ENCODE measurements at regions not wholly inside any gene's neighbourhood (a gene's known extent, or its start where the extent isn't known, plus 50 kb on each side); places are given as distances from the start of the nearest gene placed in this dataset.

DNA sequence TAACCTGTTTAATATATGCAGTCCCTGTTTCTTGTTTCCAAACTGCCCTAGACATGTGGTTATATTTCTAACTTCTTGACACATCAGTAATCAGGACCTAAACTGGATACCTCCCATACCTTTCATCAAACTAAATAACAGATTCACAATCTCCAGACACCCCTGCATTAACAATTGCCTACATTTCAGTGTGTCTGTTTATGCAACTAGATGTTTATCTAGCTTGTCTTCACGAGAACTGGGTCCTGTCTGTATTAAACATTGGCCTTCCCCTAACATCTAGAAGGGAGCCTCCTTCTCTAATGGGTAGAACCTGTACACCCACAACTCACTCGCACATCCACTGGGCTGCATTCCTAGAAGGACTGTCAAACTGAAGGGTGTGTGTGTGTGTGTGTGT is 683.7 kb upstream of the FZD8 start:
- TF ChIP-seq, protein P1, sequence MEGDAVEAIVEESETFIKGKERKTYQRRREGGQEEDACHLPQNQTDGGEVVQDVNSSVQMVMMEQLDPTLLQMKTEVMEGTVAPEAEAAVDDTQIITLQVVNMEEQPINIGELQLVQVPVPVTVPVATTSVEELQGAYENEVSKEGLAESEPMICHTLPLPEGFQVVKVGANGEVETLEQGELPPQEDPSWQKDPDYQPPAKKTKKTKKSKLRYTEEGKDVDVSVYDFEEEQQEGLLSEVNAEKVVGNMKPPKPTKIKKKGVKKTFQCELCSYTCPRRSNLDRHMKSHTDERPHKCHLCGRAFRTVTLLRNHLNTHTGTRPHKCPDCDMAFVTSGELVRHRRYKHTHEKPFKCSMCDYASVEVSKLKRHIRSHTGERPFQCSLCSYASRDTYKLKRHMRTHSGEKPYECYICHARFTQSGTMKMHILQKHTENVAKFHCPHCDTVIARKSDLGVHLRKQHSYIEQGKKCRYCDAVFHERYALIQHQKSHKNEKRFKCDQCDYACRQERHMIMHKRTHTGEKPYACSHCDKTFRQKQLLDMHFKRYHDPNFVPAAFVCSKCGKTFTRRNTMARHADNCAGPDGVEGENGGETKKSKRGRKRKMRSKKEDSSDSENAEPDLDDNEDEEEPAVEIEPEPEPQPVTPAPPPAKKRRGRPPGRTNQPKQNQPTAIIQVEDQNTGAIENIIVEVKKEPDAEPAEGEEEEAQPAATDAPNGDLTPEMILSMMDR (IDR thresholded peaks at IDR 0.05) = no peak
- no peak for TF ChIP-seq POLR2A (IDR thresholded peaks at IDR 0.05)
- no peak for TF ChIP-seq POLR2AphosphoS5 (IDR thresholded peaks at IDR 0.05)
